Prostate gland (tissue), 2 donors: ENCODE measurements at regions not wholly inside any gene's neighbourhood (a gene's known extent, or its start where the extent isn't known, plus 50 kb on each side); places are given as distances from the start of the nearest gene placed in this dataset.

ENCODE experiments used
- POLR2A ChIP-seq: fragments of 450-650 bp; IDR thresholded peaks from one replicate; pipeline ENCODE4 v1.6.1; 2016; ENCODE audit warnings: antibody characterized with exemption, mild to moderate bottlenecking
- TF ChIP-seq, protein P1 (sequence below), 4 experiments: fragments of 200-600 bp in 2 of 4; fragments of 450-650 bp in 2 of 4; sonication (generic) in 2 of 4; IDR thresholded peaks; 1 replicate in 3 of 4; 2 replicates in 1 of 4; pipeline ENCODE4 v1.5.1; 2016 to 2019; ENCODE audit warnings: antibody characterized with exemption in 4 of 4, mild to moderate bottlenecking in 2 of 4, moderate library complexity in 2 of 4

DNA sequence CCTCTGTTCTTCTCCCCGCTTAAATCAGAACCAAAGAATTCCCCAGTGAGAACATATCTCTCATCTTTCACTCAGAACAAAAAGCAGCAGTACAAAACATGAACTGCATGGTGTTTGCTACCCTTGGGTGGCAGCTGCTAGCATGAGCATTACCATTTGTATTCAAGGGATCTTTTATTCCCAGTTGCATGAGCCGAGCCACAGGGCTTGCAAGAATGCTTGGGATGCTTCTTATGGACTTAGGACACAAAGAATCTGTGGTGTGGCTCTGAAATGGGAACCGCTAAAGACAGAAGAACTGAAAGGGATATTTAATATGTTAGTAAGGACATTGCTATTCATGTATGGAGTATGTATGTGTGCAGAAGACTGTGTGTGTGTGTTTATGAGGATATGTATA, 190.6 kb downstream of the TMX1 start:
- TF ChIP-seq, protein P1, sequence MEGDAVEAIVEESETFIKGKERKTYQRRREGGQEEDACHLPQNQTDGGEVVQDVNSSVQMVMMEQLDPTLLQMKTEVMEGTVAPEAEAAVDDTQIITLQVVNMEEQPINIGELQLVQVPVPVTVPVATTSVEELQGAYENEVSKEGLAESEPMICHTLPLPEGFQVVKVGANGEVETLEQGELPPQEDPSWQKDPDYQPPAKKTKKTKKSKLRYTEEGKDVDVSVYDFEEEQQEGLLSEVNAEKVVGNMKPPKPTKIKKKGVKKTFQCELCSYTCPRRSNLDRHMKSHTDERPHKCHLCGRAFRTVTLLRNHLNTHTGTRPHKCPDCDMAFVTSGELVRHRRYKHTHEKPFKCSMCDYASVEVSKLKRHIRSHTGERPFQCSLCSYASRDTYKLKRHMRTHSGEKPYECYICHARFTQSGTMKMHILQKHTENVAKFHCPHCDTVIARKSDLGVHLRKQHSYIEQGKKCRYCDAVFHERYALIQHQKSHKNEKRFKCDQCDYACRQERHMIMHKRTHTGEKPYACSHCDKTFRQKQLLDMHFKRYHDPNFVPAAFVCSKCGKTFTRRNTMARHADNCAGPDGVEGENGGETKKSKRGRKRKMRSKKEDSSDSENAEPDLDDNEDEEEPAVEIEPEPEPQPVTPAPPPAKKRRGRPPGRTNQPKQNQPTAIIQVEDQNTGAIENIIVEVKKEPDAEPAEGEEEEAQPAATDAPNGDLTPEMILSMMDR (IDR thresholded peaks at IDR 0.05) = no peak
- TF ChIP-seq POLR2A = no peak
